ENCODE measurements at regions not wholly inside any gene's neighbourhood (a gene's known extent, or its start where the extent isn't known, plus 50 kb on each side); places are given as distances from the start of the nearest gene placed in this dataset.

GRCh38 chr3:104742044-104742443 is 624.7 kb upstream of the ALCAM start:
- TF ChIP-seq CTCF (IDR thresholded peaks at IDR 0.05; ENCODE audit: low read depth, low read length): no peak
- TF ChIP-seq POLR2A (IDR thresholded peaks at IDR 0.05; ENCODE audit: extremely low read depth, insufficient read length): no peak
- no peak for TF ChIP-seq MYC (IDR thresholded peaks at IDR 0.05; ENCODE audit: low read depth, low read length)
- TF ChIP-seq MAX (IDR thresholded peaks at IDR 0.05; ENCODE audit: low read depth, low read length): no peak

Measured in NB4 (cell line).